OCI-LY1 (cell line): ENCODE measurements at regions not wholly inside any gene's neighbourhood (a gene's known extent, or its start where the extent isn't known, plus 50 kb on each side); places are given as distances from the start of the nearest gene placed in this dataset.

Experiments
- H2AFZ ChIP-seq: fragments of 200-600 bp; sonication (generic), shearing (Covaris generic); 2 replicates; pipeline ENCODE4 v1.6.0; 2014; ENCODE audit warnings: antibody characterized with exemption, mild to moderate bottlenecking, low read length
- H3F3A ChIP-seq: fragments of 200-600 bp; sonication (generic), shearing (Covaris generic); 2 replicates; pipeline ENCODE4 v1.6.0; 2014; ENCODE audit warnings: mild to moderate bottlenecking, antibody characterized with exemption, low read length, moderate library complexity; ENCODE audit not compliant: insufficient read depth
- H3K27ac ChIP-seq: fragments of 200-600 bp; sonication (generic); 2 replicates; pipeline ENCODE4 v1.5.1; 2014; ENCODE audit warnings: low read length, mixed run types, mild to moderate bottlenecking, low read depth; ENCODE audit not compliant: poor library complexity, severe bottlenecking
- H3K27me3 ChIP-seq: fragments of 200-600 bp; sonication (generic); 2 replicates; pipeline ENCODE4 v1.6.0; 2014; ENCODE audit warnings: antibody characterized with exemption, mild to moderate bottlenecking, low read length, moderate library complexity; ENCODE audit not compliant: insufficient read depth
- H3K36me3 ChIP-seq: fragments of 200-600 bp; sonication (generic); 2 replicates; pipeline ENCODE4 v1.6.1; 2014; ENCODE audit warnings: mild to moderate bottlenecking, antibody characterized with exemption, low read length, moderate library complexity, mixed read lengths; ENCODE audit not compliant: insufficient read depth
- H3K4me1 ChIP-seq: fragments of 200-600 bp; sonication (generic); 2 replicates; pipeline ENCODE4 v1.5.1; 2014; ENCODE audit warnings: mild to moderate bottlenecking, low read length, moderate library complexity; ENCODE audit not compliant: insufficient read depth, severe bottlenecking
- H3K4me2 ChIP-seq: fragments of 200-600 bp; sonication (generic), shearing (Covaris generic); 2 replicates; pipeline ENCODE4 v1.6.1; 2014; ENCODE audit warnings: low read length
- H3K4me3 ChIP-seq: fragments of 200-600 bp; sonication (generic); 2 replicates; pipeline ENCODE4 v1.5.1; 2014; ENCODE audit warnings: low read length, low read depth, mild to moderate bottlenecking, mixed read lengths; ENCODE audit not compliant: poor library complexity, severe bottlenecking
- H3K79me2 ChIP-seq: fragments of 200-600 bp; shearing (Covaris generic); 2 replicates; pipeline ENCODE4 v1.6.1; 2016; ENCODE audit warnings: mixed run types, low read length, mixed read lengths; ENCODE audit not compliant: insufficient read depth
- H3K9ac ChIP-seq: fragments of 200-600 bp; sonication (generic), shearing (Covaris generic); 2 replicates; pipeline ENCODE4 v1.6.1; 2014; ENCODE audit warnings: mild to moderate bottlenecking, low read length, mixed read lengths
- H3K9me2 ChIP-seq: fragments of 200-600 bp; sonication (generic), shearing (Covaris generic); 2 replicates; pipeline ENCODE4 v1.6.1; 2014; ENCODE audit warnings: low read depth, mild to moderate bottlenecking, low read length, mixed read lengths
- H3K9me3 ChIP-seq: fragments of 200-600 bp; shearing (Covaris generic); 2 replicates; pipeline ENCODE4 v1.6.1; 2014; ENCODE audit warnings: low read length, mixed read lengths
- H4K20me1 ChIP-seq: fragments of 200-600 bp; sonication (generic), shearing (Covaris generic); 2 replicates; pipeline ENCODE4 v1.6.0; 2016; ENCODE audit warnings: mild to moderate bottlenecking, low read length; ENCODE audit not compliant: insufficient read depth
- CTCF ChIP-seq: fragments of 200-600 bp; sonication (generic), shearing (Covaris generic); IDR thresholded peaks from 2 replicates; pipeline ENCODE4 v1.5.1; 2017; ENCODE audit warnings: mild to moderate bottlenecking, antibody characterized with exemption, low read length, moderate library complexity, mixed read lengths
- EZH2 ChIP-seq: fragments of 200-600 bp; sonication (generic), shearing (Covaris generic); IDR thresholded peaks from 2 replicates; pipeline ENCODE4 v1.8.0; 2017; ENCODE audit warnings: borderline replicate concordance, mixed run types, mild to moderate bottlenecking, antibody characterized with exemption, low read length, moderate library complexity, mixed read lengths

GRCh38 chr20:55937283-55937682, 68.0 kb downstream of the CBLN4 start:
- Histone ChIP-seq H3K27me3 (no peaks in the 10 kb centered on the region), H3F3A (no peaks in the 10 kb centered on the region), H3K36me3 (no peaks in the 10 kb centered on the region), H2AFZ (no peak overlapping the region), H3K9ac (no peak overlapping the region), H3K79me2 (no peaks in the 10 kb centered on the region), H3K4me2 (no peak overlapping the region), H3K4me3 (no peak overlapping the region), H3K27ac (no peak overlapping the region), H3K9me2 (no peaks in the 10 kb centered on the region), H4K20me1 (no peaks in the 10 kb centered on the region), H3K9me3 (no peaks in the 10 kb centered on the region), H3K4me1 (no peaks in the 10 kb centered on the region)
- TF ChIP-seq CTCF (no peak), EZH2 (no peak)

- no peaks in the 10 kb centered on the region for H3K4me1 ChIP-seq
- TF ChIP-seq EZH2 (no peak), CTCF (no peak)
- no peak overlapping the region for H2AFZ ChIP-seq
- no peak overlapping the region for H3K27ac ChIP-seq
- H3K9ac ChIP-seq, result no peak overlapping the region
- H3K4me3 ChIP-seq, result no peak overlapping the region
- no peaks in the 10 kb centered on the region for H3F3A ChIP-seq
- no peaks in the 10 kb centered on the region for H3K79me2 ChIP-seq
- H3K9me3 ChIP-seq, result no peaks in the 10 kb centered on the region
- no peaks in the 10 kb centered on the region for H4K20me1 ChIP-seq
- H3K36me3 ChIP-seq, result no peaks in the 10 kb centered on the region
- no peaks in the 10 kb centered on the region for H3K27me3 ChIP-seq
- no peak overlapping the region for H3K4me2 ChIP-seq
- no peaks in the 10 kb centered on the region for H3K9me2 ChIP-seq
Measured at GRCh38 chr20:55936209-55936595, 69.1 kb downstream of the CBLN4 start.

GRCh38 chr20:55935448-55936208, 69.7 kb downstream of the CBLN4 start:
- Histone ChIP-seq H2AFZ (no peak overlapping the region), H3K36me3 (no peaks in the 10 kb centered on the region), H4K20me1 (no peaks in the 10 kb centered on the region), H3K9ac (no peak overlapping the region), H3K27me3 (no peaks in the 10 kb centered on the region), H3F3A (no peaks in the 10 kb centered on the region), H3K9me3 (no peaks in the 10 kb centered on the region), H3K9me2 (no peaks in the 10 kb centered on the region), H3K4me3 (no peak overlapping the region), H3K4me1 (no peaks in the 10 kb centered on the region), H3K4me2 (no peak overlapping the region), H3K79me2 (no peaks in the 10 kb centered on the region), H3K27ac (no peak overlapping the region)
- TF ChIP-seq CTCF (no peak), EZH2 (no peak)
